ENCODE measurements at regions not wholly inside any gene's neighbourhood (a gene's known extent, or its start where the extent isn't known, plus 50 kb on each side); places are given as distances from the start of the nearest gene placed in this dataset.

DNA sequence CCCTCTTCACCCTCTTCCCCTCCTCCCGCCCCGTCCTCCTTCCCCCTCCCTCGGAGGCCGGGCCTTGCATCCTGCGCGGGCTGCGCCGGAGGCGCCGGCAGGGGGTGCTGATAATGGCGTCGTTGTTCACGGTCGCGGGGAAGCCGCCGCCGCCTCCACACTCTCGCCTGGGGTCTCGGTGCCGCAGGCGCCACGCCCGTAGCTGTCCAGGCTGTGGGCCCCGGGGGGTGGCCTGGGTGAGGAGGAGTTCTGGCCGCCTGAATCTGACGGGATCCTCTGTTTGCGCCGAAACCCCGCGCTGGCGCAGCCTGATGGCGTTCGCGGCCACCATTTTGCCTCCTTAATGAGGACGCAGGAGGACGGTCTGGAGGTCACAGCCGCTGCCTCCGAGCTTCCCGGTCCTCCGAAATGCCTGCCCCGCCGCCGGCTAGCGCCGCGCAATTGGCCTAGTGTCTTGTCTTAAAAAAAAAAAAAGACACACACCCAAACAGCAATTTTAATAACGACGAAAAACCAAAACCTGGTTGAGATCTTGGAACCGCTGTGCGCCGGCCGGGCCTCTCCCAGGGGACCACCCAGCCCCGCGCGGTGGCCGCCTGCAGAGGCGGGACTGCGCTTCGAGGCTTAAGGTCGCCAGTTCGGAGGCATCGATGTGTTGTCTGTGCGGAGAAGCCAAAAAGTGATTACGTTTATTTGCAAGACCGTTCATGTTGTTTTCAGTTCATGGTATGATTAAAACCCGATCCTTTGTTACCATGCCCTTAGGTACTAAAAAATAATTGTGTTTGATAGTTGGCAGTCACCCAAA, 106.6 kb upstream of the HNRNPU start (continued):
- TF ChIP-seq, protein P1, sequence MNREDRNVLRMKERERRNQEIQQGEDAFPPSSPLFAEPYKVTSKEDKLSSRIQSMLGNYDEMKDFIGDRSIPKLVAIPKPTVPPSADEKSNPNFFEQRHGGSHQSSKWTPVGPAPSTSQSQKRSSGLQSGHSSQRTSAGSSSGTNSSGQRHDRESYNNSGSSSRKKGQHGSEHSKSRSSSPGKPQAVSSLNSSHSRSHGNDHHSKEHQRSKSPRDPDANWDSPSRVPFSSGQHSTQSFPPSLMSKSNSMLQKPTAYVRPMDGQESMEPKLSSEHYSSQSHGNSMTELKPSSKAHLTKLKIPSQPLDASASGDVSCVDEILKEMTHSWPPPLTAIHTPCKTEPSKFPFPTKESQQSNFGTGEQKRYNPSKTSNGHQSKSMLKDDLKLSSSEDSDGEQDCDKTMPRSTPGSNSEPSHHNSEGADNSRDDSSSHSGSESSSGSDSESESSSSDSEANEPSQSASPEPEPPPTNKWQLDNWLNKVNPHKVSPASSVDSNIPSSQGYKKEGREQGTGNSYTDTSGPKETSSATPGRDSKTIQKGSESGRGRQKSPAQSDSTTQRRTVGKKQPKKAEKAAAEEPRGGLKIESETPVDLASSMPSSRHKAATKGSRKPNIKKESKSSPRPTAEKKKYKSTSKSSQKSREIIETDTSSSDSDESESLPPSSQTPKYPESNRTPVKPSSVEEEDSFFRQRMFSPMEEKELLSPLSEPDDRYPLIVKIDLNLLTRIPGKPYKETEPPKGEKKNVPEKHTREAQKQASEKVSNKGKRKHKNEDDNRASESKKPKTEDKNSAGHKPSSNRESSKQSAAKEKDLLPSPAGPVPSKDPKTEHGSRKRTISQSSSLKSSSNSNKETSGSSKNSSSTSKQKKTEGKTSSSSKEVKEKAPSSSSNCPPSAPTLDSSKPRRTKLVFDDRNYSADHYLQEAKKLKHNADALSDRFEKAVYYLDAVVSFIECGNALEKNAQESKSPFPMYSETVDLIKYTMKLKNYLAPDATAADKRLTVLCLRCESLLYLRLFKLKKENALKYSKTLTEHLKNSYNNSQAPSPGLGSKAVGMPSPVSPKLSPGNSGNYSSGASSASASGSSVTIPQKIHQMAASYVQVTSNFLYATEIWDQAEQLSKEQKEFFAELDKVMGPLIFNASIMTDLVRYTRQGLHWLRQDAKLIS (CRISPR knock-in tag; IDR thresholded peaks at IDR 0.05; ENCODE audit: borderline replicate concordance), result no peak
- TF ChIP-seq, protein P2, sequence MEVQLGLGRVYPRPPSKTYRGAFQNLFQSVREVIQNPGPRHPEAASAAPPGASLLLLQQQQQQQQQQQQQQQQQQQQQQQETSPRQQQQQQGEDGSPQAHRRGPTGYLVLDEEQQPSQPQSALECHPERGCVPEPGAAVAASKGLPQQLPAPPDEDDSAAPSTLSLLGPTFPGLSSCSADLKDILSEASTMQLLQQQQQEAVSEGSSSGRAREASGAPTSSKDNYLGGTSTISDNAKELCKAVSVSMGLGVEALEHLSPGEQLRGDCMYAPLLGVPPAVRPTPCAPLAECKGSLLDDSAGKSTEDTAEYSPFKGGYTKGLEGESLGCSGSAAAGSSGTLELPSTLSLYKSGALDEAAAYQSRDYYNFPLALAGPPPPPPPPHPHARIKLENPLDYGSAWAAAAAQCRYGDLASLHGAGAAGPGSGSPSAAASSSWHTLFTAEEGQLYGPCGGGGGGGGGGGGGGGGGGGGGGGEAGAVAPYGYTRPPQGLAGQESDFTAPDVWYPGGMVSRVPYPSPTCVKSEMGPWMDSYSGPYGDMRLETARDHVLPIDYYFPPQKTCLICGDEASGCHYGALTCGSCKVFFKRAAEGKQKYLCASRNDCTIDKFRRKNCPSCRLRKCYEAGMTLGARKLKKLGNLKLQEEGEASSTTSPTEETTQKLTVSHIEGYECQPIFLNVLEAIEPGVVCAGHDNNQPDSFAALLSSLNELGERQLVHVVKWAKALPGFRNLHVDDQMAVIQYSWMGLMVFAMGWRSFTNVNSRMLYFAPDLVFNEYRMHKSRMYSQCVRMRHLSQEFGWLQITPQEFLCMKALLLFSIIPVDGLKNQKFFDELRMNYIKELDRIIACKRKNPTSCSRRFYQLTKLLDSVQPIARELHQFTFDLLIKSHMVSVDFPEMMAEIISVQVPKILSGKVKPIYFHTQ (CRISPR knock-in tag; IDR thresholded peaks at IDR 0.05), result peak; percentile 67; the same call in 1 of the 2 replicates
- TF ChIP-seq, protein P3, sequence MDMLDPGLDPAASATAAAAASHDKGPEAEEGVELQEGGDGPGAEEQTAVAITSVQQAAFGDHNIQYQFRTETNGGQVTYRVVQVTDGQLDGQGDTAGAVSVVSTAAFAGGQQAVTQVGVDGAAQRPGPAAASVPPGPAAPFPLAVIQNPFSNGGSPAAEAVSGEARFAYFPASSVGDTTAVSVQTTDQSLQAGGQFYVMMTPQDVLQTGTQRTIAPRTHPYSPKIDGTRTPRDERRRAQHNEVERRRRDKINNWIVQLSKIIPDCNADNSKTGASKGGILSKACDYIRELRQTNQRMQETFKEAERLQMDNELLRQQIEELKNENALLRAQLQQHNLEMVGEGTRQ (CRISPR knock-in tag; IDR thresholded peaks at IDR 0.05), result no peak
- TF ChIP-seq, protein P4, sequence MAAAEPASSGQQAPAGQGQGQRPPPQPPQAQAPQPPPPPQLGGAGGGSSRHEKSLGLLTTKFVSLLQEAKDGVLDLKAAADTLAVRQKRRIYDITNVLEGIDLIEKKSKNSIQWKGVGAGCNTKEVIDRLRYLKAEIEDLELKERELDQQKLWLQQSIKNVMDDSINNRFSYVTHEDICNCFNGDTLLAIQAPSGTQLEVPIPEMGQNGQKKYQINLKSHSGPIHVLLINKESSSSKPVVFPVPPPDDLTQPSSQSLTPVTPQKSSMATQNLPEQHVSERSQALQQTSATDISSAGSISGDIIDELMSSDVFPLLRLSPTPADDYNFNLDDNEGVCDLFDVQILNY (CRISPR knock-in tag; IDR thresholded peaks at IDR 0.05), result peak; percentile 76
- TF ChIP-seq PRRX2 (CRISPR knock-in tag; IDR thresholded peaks at IDR 0.05) (peak; percentile 24; the same call in 1 of the 2 replicates), ZNF263 (CRISPR knock-in tag; IDR thresholded peaks at IDR 0.05; ENCODE audit: low read depth) (peak; percentile 93), ZNF232 (CRISPR knock-in tag; IDR thresholded peaks at IDR 0.05) (peak; percentile 29; the same call in 1 of the 2 replicates), CREB1 (CRISPR knock-in tag; IDR thresholded peaks at IDR 0.05) (peak; percentile 60; the same call in 1 of the 2 replicates), SP1 (CRISPR knock-in tag; conservative IDR thresholded peaks at IDR 0.05) (0 out of 2 replicates have a peak, but pooled peaks have one; percentile 47), NFYB (CRISPR knock-in tag; conservative IDR thresholded peaks at IDR 0.05; ENCODE audit: low read depth) (no peak), TEAD4 (CRISPR knock-in tag; IDR thresholded peaks at IDR 0.05) (no peak), ZNF416 (CRISPR knock-in tag; IDR thresholded peaks at IDR 0.05) (no peak), FOXK1 (CRISPR knock-in tag; IDR thresholded peaks at IDR 0.05) (peak; percentile 72; the same call in 1 of the 2 replicates), NR1H2 (CRISPR knock-in tag; IDR thresholded peaks at IDR 0.05) (no peak), ATF1 (CRISPR knock-in tag; IDR thresholded peaks at IDR 0.05) (no peak; the same call in 1 of the 2 replicates), ZNF138 (CRISPR knock-in tag; conservative IDR thresholded peaks at IDR 0.05) (no peak)
- TF ChIP-seq, protein P5, sequence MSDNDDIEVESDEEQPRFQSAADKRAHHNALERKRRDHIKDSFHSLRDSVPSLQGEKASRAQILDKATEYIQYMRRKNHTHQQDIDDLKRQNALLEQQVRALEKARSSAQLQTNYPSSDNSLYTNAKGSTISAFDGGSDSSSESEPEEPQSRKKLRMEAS (CRISPR knock-in tag; IDR thresholded peaks at IDR 0.05), result no peak
- TF ChIP-seq, protein P6, sequence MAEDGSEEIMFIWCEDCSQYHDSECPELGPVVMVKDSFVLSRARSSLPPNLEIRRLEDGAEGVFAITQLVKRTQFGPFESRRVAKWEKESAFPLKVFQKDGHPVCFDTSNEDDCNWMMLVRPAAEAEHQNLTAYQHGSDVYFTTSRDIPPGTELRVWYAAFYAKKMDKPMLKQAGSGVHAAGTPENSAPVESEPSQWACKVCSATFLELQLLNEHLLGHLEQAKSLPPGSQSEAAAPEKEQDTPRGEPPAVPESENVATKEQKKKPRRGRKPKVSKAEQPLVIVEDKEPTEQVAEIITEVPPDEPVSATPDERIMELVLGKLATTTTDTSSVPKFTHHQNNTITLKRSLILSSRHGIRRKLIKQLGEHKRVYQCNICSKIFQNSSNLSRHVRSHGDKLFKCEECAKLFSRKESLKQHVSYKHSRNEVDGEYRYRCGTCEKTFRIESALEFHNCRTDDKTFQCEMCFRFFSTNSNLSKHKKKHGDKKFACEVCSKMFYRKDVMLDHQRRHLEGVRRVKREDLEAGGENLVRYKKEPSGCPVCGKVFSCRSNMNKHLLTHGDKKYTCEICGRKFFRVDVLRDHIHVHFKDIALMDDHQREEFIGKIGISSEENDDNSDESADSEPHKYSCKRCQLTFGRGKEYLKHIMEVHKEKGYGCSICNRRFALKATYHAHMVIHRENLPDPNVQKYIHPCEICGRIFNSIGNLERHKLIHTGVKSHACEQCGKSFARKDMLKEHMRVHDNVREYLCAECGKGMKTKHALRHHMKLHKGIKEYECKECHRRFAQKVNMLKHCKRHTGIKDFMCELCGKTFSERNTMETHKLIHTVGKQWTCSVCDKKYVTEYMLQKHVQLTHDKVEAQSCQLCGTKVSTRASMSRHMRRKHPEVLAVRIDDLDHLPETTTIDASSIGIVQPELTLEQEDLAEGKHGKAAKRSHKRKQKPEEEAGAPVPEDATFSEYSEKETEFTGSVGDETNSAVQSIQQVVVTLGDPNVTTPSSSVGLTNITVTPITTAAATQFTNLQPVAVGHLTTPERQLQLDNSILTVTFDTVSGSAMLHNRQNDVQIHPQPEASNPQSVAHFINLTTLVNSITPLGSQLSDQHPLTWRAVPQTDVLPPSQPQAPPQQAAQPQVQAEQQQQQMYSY (CRISPR knock-in tag; IDR thresholded peaks at IDR 0.05), result no peak
- TF ChIP-seq, protein P7, sequence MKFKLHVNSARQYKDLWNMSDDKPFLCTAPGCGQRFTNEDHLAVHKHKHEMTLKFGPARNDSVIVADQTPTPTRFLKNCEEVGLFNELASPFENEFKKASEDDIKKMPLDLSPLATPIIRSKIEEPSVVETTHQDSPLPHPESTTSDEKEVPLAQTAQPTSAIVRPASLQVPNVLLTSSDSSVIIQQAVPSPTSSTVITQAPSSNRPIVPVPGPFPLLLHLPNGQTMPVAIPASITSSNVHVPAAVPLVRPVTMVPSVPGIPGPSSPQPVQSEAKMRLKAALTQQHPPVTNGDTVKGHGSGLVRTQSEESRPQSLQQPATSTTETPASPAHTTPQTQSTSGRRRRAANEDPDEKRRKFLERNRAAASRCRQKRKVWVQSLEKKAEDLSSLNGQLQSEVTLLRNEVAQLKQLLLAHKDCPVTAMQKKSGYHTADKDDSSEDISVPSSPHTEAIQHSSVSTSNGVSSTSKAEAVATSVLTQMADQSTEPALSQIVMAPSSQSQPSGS (CRISPR knock-in tag; IDR thresholded peaks at IDR 0.05; ENCODE audit: borderline replicate concordance, low read depth), result no peak
